SH-SY5Y (cell line): ENCODE measurements at regions not wholly inside any gene's neighbourhood (a gene's known extent, or its start where the extent isn't known, plus 50 kb on each side); places are given as distances from the start of the nearest gene placed in this dataset.

Source experiments
- GATA2 ChIP-seq: IDR thresholded peaks from 2 replicates; pipeline ENCODE4 v1.6.1; 2011; ENCODE audit warnings: mild to moderate bottlenecking, low read depth, low read length
- GATA3 ChIP-seq: IDR thresholded peaks from 2 replicates; pipeline ENCODE4 v1.6.1; 2011; ENCODE audit warnings: low read depth, mild to moderate bottlenecking, low read length, moderate library complexity

GRCh38 chr3:174408310-174408709, 450.8 kb upstream of the NAALADL2 start:
- no peak for TF ChIP-seq GATA2
- TF ChIP-seq GATA3: no peak
